Gastrocnemius medialis (tissue), 4 donors: ENCODE measurements at regions not wholly inside any gene's neighbourhood (a gene's known extent, or its start where the extent isn't known, plus 50 kb on each side); places are given as distances from the start of the nearest gene placed in this dataset.

Experiments used
- CTCF ChIP-seq, 5 experiments: fragments of 450-650 bp in 3 of 5; fragments of 200-600 bp in 2 of 5; sonication (generic) in 2 of 5; IDR thresholded peaks in 4 of 5; conservative IDR thresholded peaks in 1 of 5; 1 replicate in 4 of 5; 2 replicates in 1 of 5; pipeline ENCODE4 v1.5.1; 2016 to 2019; ENCODE audit warnings: antibody characterized with exemption in 5 of 5, mild to moderate bottlenecking in 3 of 5, moderate library complexity in 3 of 5
- POLR2A ChIP-seq, 2 donors: fragments of 450-650 bp; IDR thresholded peaks; one replicate each; pipeline ENCODE4 v1.6.1; 2017; ENCODE audit warnings: antibody characterized with exemption in 2 of 2, mild to moderate bottlenecking in 2 of 2, moderate library complexity in 2 of 2

- TF ChIP-seq CTCF (IDR thresholded peaks at IDR 0.05 in 4 of 5, conservative IDR thresholded peaks at IDR 0.05 in 1 of 5) = no peak
- TF ChIP-seq POLR2A (IDR thresholded peaks at IDR 0.05) = no peak
These were observed 242.8 kb upstream of the SP4 start for GRCh38 chr7:21184942-21185652.
